Fibroblast of skin of right quadriceps (primary cell): ENCODE measurements at regions not wholly inside any gene's neighbourhood (a gene's known extent, or its start where the extent isn't known, plus 50 kb on each side); places are given as distances from the start of the nearest gene placed in this dataset.

Experiments
- DNase-seq: peaks from one replicate; pipeline ENCODE4 v3.0.0-alpha.2; 2013

DNA sequence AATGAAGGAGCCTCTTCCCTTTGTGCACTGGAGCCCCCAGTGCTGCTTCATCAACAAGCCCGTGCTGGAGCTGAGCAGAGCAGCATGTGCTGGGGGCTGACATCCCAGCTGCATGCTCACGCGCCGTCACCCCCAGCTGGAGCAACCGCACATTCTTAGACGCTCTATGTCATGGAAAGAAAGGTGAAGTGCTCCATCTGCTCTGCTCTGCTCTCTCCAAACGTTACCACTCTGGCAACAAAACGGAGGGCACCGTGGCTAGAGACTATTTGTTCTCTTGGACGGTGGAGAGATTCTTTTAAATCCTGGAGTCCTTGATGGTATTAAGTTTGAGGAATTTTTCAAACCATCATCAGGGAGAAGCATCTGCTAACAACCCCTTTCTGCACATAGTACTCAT, 208.4 kb downstream of the C12orf75 start:
- DNase-seq: peak; percentile 81

GRCh38 chr12:105539735-105540134, 209.2 kb downstream of the C12orf75 start:
- no peak for DNase-seq

- DNase-seq: no peak
These were observed 217.3 kb downstream of the C12orf75 start for GRCh38 chr12:105547786-105548185.

DNA sequence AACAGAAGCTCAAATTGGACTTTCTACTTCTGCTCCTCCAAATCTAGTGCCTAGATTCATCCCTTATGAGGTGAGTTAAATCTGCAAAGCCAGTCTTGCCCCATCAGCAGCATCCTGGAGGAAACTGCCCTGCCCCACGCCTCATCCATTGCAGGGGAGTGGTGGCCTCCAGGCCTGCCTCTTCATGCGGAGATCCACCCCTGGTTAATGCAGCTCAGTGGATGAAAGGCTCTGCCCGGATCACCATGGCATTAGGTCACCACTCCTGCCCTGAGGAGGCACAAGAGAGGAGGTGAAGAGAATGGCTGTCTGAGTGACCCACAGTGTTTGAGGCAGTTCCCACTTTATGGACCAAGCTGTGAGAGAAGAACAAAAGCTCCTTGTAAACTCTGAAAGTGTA, 218.1 kb downstream of the C12orf75 start:
- no peak for DNase-seq

DNA sequence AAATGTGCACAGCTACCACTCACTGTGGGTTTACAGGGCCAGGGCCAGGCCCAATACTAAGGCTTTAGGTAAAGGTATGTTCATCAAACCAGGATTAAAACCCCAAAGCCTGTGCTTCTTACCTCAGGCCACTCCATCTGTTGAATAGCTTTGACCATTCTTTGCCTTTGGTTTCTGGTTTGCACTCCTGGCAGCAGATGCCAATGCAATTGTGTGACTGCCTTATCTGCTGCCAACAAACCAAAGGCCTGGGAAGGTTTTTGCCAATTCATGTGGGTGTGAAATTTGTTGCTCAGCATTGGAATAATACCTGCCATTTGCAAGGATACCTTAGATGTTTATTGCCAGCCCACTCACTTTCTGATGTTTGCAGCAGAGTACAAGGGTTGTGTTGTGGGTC, 221.6 kb downstream of the C12orf75 start:
- no peak for DNase-seq

DNA sequence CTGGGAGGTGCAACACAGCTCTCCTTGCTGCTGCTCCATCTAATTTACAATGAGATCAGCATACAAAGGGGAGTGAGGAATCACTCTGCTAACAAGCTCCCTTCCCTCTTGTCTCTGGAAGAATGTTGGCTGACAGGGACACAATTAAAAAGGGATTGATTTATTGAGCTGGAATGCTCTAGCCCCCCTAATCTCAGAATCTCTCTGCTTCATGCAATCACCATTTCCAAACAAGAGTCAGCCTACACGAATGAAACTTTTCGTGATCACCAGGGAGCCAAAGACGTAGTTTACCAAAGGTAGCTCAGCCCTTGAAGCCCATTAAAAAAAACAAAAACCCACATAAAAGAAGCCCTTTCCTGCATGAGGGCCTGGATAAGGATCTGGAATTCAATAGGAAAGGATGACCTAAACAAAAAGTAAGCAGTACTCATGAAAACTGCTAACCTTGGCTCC, 223.8 kb downstream of the C12orf75 start:
- DNase-seq: peak; percentile 57

DNA sequence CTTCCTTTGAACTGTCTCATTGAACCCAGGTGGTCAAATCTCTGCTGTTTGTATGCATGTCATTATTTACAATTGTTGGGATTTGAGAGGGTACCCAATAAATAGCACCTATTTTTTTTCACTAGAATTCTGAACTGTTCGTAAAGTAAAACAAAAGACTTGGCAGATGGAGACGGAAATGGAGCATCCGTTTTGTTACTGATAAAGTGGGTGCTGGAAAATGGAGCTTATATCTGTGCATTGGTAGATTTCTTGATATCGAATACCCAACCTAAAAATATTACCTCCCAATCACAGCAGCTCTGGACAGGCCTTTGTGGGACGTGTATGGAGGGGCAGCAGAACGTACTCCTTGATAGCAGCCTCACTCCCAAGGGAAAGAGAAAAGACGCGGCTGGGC, 224.4 kb downstream of the C12orf75 start:
- no peak for DNase-seq

DNA sequence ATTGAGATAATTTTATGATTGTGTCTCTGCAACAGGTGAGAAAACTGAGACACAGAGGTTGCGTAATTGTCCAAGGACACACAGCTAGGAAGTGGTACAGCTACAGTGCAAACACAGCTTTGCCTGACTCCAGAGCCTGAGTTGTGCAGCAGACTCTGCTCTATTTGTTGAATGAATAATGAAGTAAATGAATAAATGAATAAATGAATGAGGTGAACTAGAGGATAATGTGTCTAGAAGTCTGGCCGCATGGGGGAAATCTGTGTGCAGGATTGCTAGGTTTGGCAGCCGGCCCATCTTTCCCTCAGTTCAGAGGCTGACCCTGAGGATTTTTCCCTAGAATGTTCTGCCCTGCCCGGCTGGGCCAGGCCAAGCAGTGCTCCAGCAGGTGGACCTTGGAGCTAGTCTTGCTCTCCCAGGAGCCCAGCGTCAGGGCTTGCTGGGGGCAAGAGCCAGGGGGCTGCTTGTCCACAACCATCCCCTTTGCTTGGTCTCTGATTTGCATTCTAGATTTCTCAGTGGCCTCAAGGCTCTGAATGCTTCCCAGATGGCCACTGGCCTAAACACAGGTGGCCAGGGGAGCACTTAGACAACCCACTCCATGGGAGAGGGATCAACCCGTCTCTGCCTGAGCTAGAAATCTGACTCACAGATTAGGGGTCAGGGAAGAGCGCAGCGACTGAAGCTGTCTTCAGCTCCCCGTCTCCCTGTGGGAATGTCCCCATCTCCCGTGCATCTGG, 225.2 kb downstream of the C12orf75 start:
- no peak for DNase-seq

GRCh38 chr12:105559310-105559709, 228.8 kb downstream of the C12orf75 start:
- DNase-seq: no peak

DNA sequence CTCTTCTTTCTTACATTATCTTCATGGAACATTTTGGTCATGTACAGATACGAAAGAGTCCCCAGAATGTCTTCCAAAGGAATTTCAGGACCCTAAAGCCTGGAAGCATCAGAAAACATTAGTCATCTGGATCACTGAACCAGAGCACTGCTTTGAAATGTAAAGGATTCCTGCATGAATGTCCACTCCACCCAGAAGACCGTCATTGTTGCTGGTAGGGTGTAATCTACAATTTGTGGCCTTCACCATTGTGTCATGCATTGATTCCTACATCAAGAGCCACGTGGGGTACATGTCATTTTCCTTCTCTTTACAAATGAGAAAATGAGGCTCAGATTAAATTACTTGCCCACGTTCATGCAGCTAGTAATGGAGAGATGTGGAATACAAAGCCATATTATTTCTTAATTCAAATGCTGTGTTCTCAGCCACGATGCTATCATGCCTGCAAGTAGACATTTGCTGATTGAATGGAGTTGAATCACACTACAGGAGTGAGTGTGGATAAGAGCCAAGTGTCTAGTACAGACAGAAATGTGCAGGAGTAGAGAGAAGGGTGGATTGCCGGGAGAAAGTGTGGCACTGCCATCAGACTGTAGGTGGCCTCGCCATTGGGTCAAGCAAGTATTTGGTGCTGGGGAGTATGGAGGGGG, 231.2 kb downstream of the C12orf75 start:
- DNase-seq: peak; percentile 82

DNA sequence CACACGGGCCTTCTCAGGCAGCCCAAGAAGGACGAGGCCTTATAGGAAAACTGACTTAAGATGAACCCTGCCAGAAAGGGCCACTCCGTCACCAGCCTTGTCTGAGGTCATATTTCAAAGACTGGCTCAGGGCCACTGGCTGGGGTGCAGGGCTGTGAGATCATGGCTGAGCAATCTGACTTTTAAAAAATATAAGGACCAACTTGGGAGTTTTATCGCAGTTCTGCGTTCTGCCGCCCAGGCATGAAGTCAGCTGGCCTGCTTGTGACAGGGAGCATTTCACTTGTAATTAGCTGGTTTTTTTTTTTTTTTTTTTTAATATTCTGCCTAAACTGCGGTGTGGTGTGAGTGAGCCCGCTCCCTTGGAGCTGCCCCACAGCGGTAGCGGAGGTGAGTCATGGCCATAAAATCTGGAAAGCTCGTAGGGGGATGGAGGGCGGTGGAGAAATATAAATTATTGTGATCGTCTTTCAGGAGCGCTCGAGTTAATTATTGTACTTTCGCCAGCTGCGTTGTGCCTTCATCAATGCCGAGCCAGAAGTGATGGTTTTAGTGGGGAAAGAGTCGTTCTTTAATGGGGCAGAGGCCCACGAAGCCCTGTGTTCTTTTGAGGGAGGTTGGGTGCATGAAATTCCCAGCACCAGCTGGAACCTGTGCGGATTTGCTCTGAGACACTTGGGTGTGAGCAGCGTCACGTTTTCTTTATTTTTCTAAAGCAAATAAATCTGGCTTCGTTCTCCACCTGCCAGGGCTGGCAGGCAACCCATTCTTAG, 231.9 kb downstream of the C12orf75 start:
- peak; percentile 95 for DNase-seq

- no peak for DNase-seq
These were observed 236.6 kb downstream of the C12orf75 start for GRCh38 chr12:105567061-105567460.

DNA sequence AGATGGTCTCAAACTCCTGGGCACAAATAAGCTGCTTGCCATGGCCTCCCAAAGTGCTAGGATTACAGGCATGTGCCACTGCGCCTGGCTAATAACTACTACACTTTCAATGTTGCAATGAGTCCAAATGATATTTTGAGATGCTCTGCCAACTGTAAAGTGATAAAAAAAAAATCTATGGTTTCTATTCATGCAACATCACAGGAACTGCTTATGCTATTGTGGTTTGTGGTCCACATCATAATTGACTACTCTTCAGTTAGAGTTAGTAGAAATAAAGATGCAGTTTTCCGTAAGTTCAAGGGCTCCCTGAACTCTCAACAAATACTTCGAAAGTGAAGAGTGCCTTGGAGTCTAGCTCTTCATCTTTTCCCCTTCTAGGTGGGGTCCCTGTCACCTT, 239.4 kb downstream of the C12orf75 start:
- peak; percentile 31 for DNase-seq

DNA sequence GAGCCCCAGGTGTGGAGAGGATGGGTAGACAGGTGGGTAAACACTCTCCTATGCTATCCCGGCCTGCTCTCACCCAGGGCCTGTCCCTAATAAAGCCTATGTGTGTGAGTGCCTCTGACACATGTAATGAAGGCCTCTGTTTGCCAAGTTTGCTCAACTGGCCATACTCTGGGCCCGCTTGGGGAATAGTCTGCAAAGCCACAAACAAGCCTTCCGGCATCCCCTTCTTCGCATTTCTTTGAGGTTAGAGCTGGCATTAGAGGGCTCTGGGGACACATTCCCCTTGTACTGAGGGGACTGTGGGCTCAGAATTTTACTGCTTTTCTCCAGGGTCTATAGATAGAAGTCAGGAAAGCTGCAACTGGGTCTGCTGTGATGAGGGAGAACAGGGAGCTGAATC, 240.5 kb downstream of the C12orf75 start:
- DNase-seq: no peak

DNA sequence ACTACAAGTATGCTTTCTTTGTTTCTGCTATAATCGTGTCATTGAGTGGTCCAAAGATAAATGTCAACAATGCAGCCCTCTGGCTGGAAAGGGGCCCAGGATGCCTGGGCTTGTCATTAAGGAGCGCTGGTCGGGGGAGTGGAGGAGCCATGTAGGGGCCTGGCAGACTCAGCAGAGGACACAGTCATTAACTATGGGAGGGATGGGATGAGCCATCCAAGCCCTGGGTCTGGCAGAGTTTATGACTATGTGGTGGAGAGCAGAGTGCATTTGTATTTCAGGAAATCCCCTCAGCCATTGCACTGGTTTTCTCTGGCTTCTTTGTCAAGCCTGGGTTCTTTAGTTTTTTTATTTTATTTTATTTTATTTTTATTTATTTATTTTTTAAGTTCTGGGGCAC, 243.1 kb downstream of the C12orf75 start:
- DNase-seq: no peak

GRCh38 chr12:105574056-105574715, 243.7 kb downstream of the C12orf75 start:
- DNase-seq: no peak

- DNase-seq: no peak
These were observed 244.7 kb downstream of the C12orf75 start for GRCh38 chr12:105575235-105575634.

DNA sequence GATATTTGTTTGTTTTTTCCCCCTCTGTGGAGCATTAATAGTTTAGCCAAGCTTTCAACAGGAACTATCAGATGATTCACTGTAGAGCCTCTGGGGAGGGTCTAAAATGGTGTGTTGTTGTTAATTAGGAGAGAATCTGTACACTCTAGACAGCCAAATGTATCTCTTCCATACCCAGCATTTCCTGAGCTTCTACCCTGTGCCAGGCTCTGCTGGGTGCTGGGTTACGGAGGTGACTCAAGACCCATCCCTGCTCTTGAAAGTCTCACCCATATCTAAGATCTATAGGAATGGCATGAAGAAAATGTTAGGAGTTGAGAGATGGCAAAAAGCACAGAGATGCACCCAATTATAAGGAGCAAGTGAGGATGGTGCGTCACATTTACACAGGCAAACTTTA, 245.8 kb downstream of the C12orf75 start:
- no peak for DNase-seq

DNA sequence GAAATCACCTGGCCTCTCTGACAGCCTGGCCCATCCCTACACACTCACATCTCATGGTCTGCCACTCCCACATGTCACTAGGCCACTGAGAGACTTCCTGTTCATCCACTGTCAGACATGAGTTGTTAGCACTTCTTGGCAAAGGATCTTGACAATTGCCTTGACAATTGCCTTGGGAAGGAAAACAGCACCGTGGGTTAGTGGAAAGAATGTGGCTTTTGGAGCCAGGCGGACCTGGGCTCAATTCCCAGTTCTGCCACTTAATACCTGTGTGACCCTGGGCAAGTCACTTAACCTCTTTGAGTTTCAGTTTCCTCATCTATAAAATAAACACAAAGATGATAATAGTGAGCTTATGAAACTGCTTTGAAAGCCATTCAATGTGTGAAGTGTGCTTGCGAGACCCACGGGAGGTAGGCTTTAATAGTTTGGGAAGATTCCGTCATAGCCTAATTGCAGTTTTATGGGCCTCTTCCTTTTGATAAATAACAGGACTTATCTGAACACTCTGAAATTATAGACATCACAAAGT, 250.4 kb downstream of the C12orf75 start:
- DNase-seq: no peak

GRCh38 chr12:105581420-105581819, 250.9 kb downstream of the C12orf75 start:
- DNase-seq: no peak

DNA sequence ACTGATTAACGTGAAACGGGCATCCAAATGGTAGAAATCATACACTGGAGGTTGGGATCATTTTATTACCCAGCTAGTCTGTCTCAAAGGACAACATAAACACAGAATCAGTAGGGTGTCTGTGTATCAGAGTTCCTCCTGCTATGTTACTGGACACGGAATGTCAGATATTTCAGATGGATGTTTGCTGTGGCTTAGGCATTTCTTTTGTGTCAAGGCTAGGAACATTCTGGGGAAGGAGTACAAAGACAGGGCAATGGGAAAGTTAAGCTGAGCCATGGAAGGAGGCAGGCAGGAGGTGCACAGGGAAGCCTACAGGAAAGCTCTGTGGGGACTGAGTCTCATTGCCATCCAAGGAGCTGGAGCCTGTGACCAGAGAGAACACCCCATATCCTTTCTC, 254.6 kb downstream of the C12orf75 start:
- DNase-seq: no peak

- no peak for DNase-seq
These were observed 256.7 kb downstream of the C12orf75 start for GRCh38 chr12:105587237-105587636.

DNA sequence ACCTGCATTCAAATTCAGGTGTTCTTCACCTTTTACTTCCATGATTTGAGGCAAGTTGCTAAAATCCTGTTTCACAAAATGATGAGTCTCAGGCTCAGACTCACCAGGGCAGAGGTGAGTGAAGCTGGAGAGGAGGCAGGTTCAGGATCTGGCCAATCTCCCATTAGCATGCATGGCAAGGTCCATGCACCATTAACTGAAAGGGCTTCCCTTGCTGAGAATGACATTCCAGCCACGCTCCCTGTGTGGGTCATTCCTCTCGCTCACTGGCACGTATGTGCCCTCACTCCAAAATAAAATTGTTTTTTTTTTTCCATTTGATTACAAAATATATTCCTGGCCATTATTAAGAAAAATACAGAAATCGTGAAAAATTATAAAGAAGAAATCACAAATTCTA, 257.6 kb downstream of the C12orf75 start:
- DNase-seq: no peak
